HepG2 (cell line): ENCODE measurements at regions not wholly inside any gene's neighbourhood (a gene's known extent, or its start where the extent isn't known, plus 50 kb on each side); places are given as distances from the start of the nearest gene placed in this dataset.
A peak's percentile ranks its signal among the peaks of the same experiment; 100 is the strongest.

Experiments used
- AHDC1 ChIP-seq: sonication (generic); formaldehyde crosslinking; IDR thresholded peaks from 2 replicates; pipeline ENCODE4 v1.5.1; 2020; ENCODE audit warnings: mild to moderate bottlenecking, missing genetic modification reagents, borderline replicate concordance
- GATA4 ChIP-seq: sonication (generic); IDR thresholded peaks from 2 replicates; pipeline ENCODE4 v1.6.1; 2016; ENCODE audit warnings: antibody characterized with exemption, low read depth, borderline replicate concordance
- GTF2F1 ChIP-seq: fragments of 150-350 bp; IDR thresholded peaks from 2 replicates; pipeline ENCODE4 v1.6.1; 2014; ENCODE audit warnings: low read length
- SMAD9 ChIP-seq: sonication (generic); formaldehyde crosslinking; IDR thresholded peaks from 2 replicates; pipeline ENCODE4 v1.5.1; 2020; ENCODE audit warnings: mild to moderate bottlenecking, missing genetic modification reagents
- TAF1 ChIP-seq: sonication (generic); formaldehyde crosslinking; IDR thresholded peaks from 2 replicates; pipeline ENCODE4 v1.4.0; 2020; ENCODE audit warnings: missing genetic modification reagents
- ZNF230 ChIP-seq: sonication (generic); formaldehyde crosslinking; IDR thresholded peaks from 2 replicates; pipeline ENCODE4 v1.4.0; 2020; ENCODE audit warnings: mild to moderate bottlenecking, missing genetic modification reagents
- ZNF326 ChIP-seq: sonication (generic); formaldehyde crosslinking; IDR thresholded peaks from 2 replicates; pipeline ENCODE4 v1.4.0; 2020; ENCODE audit warnings: missing genetic modification reagents, borderline replicate concordance
- ZNF333 ChIP-seq: sonication (generic); formaldehyde crosslinking; IDR thresholded peaks from 2 replicates; pipeline ENCODE4 v1.4.0; 2020; ENCODE audit warnings: mild to moderate bottlenecking, missing genetic modification reagents, borderline replicate concordance
- ZNF569 ChIP-seq: sonication (generic); formaldehyde crosslinking; IDR thresholded peaks from 2 replicates; pipeline ENCODE4 v1.5.0; 2020; ENCODE audit warnings: mild to moderate bottlenecking, missing genetic modification reagents, moderate library complexity, borderline replicate concordance
- ZNF589 ChIP-seq: sonication (generic); formaldehyde crosslinking; conservative IDR thresholded peaks from 2 replicates; pipeline ENCODE4 v1.8.0; 2022; ENCODE audit warnings: mild to moderate bottlenecking, moderate library complexity, missing genetic modification reagents
- ZNF674 ChIP-seq: sonication (generic); formaldehyde crosslinking; IDR thresholded peaks from 2 replicates; pipeline ENCODE4 v1.5.0; 2020; ENCODE audit warnings: low read depth, mild to moderate bottlenecking, missing genetic modification reagents
- ZXDC ChIP-seq: sonication (generic); formaldehyde crosslinking; IDR thresholded peaks from 2 replicates; pipeline ENCODE4 v1.5.0; 2020; ENCODE audit warnings: mild to moderate bottlenecking, missing genetic modification reagents
- TF ChIP-seq, protein P1 (sequence below): sonication (generic); formaldehyde crosslinking; IDR thresholded peaks from 2 replicates; pipeline ENCODE4 v1.4.0; 2020; ENCODE audit warnings: missing genetic modification reagents, borderline replicate concordance

- TF ChIP-seq, protein P1, sequence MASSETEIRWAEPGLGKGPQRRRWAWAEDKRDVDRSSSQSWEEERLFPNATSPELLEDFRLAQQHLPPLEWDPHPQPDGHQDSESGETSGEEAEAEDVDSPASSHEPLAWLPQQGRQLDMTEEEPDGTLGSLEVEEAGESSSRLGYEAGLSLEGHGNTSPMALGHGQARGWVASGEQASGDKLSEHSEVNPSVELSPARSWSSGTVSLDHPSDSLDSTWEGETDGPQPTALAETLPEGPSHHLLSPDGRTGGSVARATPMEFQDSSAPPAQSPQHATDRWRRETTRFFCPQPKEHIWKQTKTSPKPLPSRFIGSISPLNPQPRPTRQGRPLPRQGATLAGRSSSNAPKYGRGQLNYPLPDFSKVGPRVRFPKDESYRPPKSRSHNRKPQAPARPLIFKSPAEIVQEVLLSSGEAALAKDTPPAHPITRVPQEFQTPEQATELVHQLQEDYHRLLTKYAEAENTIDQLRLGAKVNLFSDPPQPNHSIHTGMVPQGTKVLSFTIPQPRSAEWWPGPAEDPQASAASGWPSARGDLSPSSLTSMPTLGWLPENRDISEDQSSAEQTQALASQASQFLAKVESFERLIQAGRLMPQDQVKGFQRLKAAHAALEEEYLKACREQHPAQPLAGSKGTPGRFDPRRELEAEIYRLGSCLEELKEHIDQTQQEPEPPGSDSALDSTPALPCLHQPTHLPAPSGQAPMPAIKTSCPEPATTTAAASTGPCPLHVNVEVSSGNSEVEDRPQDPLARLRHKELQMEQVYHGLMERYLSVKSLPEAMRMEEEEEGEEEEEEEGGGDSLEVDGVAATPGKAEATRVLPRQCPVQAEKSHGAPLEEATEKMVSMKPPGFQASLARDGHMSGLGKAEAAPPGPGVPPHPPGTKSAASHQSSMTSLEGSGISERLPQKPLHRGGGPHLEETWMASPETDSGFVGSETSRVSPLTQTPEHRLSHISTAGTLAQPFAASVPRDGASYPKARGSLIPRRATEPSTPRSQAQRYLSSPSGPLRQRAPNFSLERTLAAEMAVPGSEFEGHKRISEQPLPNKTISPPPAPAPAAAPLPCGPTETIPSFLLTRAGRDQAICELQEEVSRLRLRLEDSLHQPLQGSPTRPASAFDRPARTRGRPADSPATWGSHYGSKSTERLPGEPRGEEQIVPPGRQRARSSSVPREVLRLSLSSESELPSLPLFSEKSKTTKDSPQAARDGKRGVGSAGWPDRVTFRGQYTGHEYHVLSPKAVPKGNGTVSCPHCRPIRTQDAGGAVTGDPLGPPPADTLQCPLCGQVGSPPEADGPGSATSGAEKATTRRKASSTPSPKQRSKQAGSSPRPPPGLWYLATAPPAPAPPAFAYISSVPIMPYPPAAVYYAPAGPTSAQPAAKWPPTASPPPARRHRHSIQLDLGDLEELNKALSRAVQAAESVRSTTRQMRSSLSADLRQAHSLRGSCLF (CRISPR knock-in tag) = no peak
- no peak for TF ChIP-seq GATA4
- no peak for TF ChIP-seq ZNF674 (CRISPR knock-in tag)
- no peak for TF ChIP-seq ZNF326
- TF ChIP-seq ZNF569 (CRISPR knock-in tag) = no peak
- no peak for TF ChIP-seq ZNF333 (CRISPR knock-in tag)
- TF ChIP-seq SMAD9 (CRISPR knock-in tag) = no peak
- TF ChIP-seq GTF2F1 = no peak
- no peak for TF ChIP-seq ZXDC (CRISPR knock-in tag)
- TF ChIP-seq TAF1 (CRISPR knock-in tag) = no peak
- TF ChIP-seq AHDC1 (CRISPR knock-in tag) = peak; percentile 59; the same call in 1 of the 2 replicates
- no peak for TF ChIP-seq ZNF230 (CRISPR knock-in tag)
- TF ChIP-seq ZNF589 (CRISPR knock-in tag) = 0 out of 2 replicates have a peak, but pooled peaks have one; percentile 47
Measured at GRCh38 chr2:88265352-88266303, 95.5 kb downstream of the THNSL2 start (continued).
